ENCODE measurements at regions not wholly inside any gene's neighbourhood (a gene's known extent, or its start where the extent isn't known, plus 50 kb on each side); places are given as distances from the start of the nearest gene placed in this dataset.

GRCh38 chr9:86549920-86550319 lies 195.7 kb upstream of the TUT7 start:
- CTCF ChIA-PET: no interaction called here
- POLR2A ChIA-PET: no interaction called here

- POLR2A ChIA-PET: no interaction called here
- CTCF ChIA-PET: no interaction called here
Observed at GRCh38 chr9:86549401-86549811, 195.2 kb upstream of the TUT7 start.

GRCh38 chr9:86548220-86548619 lies 194.0 kb upstream of the TUT7 start:
- ChIA-PET CTCF (no interaction called here), POLR2A (no interaction called here)

GRCh38 chr9:86547571-86547970 lies 193.4 kb upstream of the TUT7 start:
- CTCF ChIA-PET: no interaction called here

GRCh38 chr9:86546712-86547111 lies 192.5 kb upstream of the TUT7 start:
- POLR2A ChIA-PET: no interaction called here
- CTCF ChIA-PET: no interaction called here

More at GRCh38 chr9:86547571-86547970, 193.4 kb upstream of the TUT7 start:
- POLR2A ChIA-PET: no interaction called here

GRCh38 chr9:86545090-86545489 lies 190.9 kb upstream of the TUT7 start:
- ChIA-PET CTCF (no interaction called here), POLR2A (no interaction called here)

- ChIA-PET CTCF (no interaction called here), POLR2A (no interaction called here)
Observed at GRCh38 chr9:86541014-86541570, 186.9 kb upstream of the TUT7 start.

- ChIA-PET POLR2A (no interaction called here), CTCF (no interaction called here)
Observed at GRCh38 chr9:86535406-86535915, 181.3 kb upstream of the TUT7 start.

- POLR2A ChIA-PET: no interaction called here
- CTCF ChIA-PET: no interaction called here
Observed at GRCh38 chr9:86534572-86535258, 180.5 kb upstream of the TUT7 start.

- ChIA-PET POLR2A (no interaction called here), CTCF (interaction anchor here (0.6 kb wide), 1 partner anchor 1261 kb away, joined by 3 read pairs; no protein-coding TSS in a partner anchor)
Observed at GRCh38 chr9:86531971-86532640, 177.9 kb upstream of the TUT7 start.

GRCh38 chr9:86531273-86531970 lies 177.2 kb upstream of the TUT7 start:
- ChIA-PET POLR2A (no interaction called here), CTCF (interaction anchor here (0.6 kb wide), 1 partner anchor 1261 kb away, joined by 3 read pairs; no protein-coding TSS in a partner anchor)

GRCh38 chr9:86529496-86530275 lies 175.5 kb upstream of the TUT7 start:
- ChIA-PET POLR2A (no interaction called here), CTCF (no interaction called here)

- POLR2A ChIA-PET: no interaction called here
- CTCF ChIA-PET: no interaction called here
Observed at GRCh38 chr9:86526021-86526420, 171.8 kb upstream of the TUT7 start.

- ChIA-PET POLR2A (interaction anchor here (0.6 kb wide), 1 partner anchor 319 kb away, joined by 3 read pairs; no protein-coding TSS in a partner anchor), CTCF (no interaction called here)
Observed at GRCh38 chr9:86525182-86525581, 171.0 kb upstream of the TUT7 start.

- CTCF ChIA-PET: no interaction called here
- POLR2A ChIA-PET: no interaction called here
Observed at GRCh38 chr9:86521977-86522376, 167.8 kb upstream of the TUT7 start.

GRCh38 chr9:86521322-86521721 lies 167.1 kb upstream of the TUT7 start:
- ChIA-PET POLR2A (no interaction called here), CTCF (no interaction called here)

- CTCF ChIA-PET: no interaction called here
- POLR2A ChIA-PET: no interaction called here
Observed at GRCh38 chr9:86519066-86519615, 164.9 kb upstream of the TUT7 start.

- CTCF ChIA-PET: no interaction called here
- POLR2A ChIA-PET: no interaction called here
Observed at GRCh38 chr9:86517475-86517874, 163.3 kb upstream of the TUT7 start.

GRCh38 chr9:86516564-86516963 lies 162.4 kb upstream of the TUT7 start:
- CTCF ChIA-PET: no interaction called here

GRCh38 chr9:86515221-86515620 lies 161.0 kb upstream of the TUT7 start:
- CTCF ChIA-PET: no interaction called here
- POLR2A ChIA-PET: no interaction called here

More at GRCh38 chr9:86516564-86516963, 162.4 kb upstream of the TUT7 start:
- POLR2A ChIA-PET: no interaction called here

Data from activated CD8-positive, alpha-beta memory T cell treated with anti-CD3 and anti-CD28 coated beads for 36 hours (primary cell).